ENCODE measurements at regions not wholly inside any gene's neighbourhood (a gene's known extent, or its start where the extent isn't known, plus 50 kb on each side); places are given as distances from the start of the nearest gene placed in this dataset.

DNA sequence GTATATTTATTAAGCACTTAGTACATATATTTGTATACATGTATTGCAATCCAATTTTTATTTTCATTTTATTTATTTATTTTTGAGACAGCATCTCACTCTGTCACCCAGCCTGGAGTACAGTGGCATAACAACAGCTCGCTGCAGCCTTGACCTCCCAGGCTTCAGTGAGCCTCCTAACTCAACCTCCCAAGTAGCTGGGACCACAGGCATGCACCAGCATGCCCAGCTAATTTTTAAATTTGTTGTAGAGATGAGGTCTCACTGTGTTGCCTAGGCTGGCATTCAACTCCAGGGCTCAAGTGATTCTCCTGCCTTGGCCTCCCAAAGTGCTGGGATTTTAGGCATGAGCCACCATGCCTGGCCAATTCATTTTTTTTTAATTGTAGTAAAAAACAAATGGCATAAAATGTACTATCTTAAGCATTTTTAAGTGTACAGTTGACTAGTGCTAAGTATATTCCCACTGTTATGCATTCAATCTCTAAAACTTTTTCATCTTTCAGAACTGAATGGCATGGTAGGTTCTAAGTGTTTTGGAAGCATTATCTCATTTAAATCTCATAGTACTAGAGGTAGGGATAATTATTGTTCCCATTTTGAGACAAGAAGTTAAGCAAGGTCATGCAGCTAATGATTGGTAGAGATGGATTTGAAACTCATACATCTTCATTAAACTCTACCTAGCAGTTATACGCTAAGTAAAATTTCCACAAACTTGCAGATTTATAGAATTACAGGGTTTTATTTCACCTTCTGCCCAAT is 264.0 kb upstream of the NFE2L3 start:
- peaks cover 11% of the 10 kb centered on the region for H3K27me3 Mint-ChIP-seq
- DNase-seq (no peak), ATAC-seq (no peak)
- H3K4me1 Mint-ChIP-seq (ENCODE audit: low read depth) = peaks cover 3% of the 10 kb centered on the region
- no peaks in the 10 kb centered on the region for H3K9me3 Mint-ChIP-seq
- POLR2A ChIA-PET = no interaction called here
- TF ChIP-seq CTCF (IDR thresholded peaks at IDR 0.05) = no peak
- no peak overlapping the region for H3K4me3 Mint-ChIP-seq
- CTCF ChIA-PET = interaction anchor here (1.1 kb wide), 1 partner anchor 9 kb away, joined by 3 read pairs; no protein-coding TSS in a partner anchor
- no peak overlapping the region for H3K27ac Mint-ChIP-seq
- H3K36me3 Mint-ChIP-seq (ENCODE audit: low read depth) = no peaks in the 10 kb centered on the region
- intact Hi-C loops (cut with micrococcal nuclease) = no loop called here

- DNase-seq (no peak), ATAC-seq (no peak)
- Mint-ChIP-seq H3K4me1 (ENCODE audit: low read depth) (peaks cover 17% of the 10 kb centered on the region), H3K27me3 (peaks cover 4% of the 10 kb centered on the region), H3K4me3 (no peak overlapping the region), H3K27ac (no peak overlapping the region), H3K9me3 (no peaks in the 10 kb centered on the region), H3K36me3 (ENCODE audit: low read depth) (no peaks in the 10 kb centered on the region)
- CTCF ChIA-PET = interaction anchor here (1.2 kb wide), 1 partner anchor 16 kb away, joined by 3 read pairs; no protein-coding TSS in a partner anchor
- no peak for TF ChIP-seq CTCF (IDR thresholded peaks at IDR 0.05)
- intact Hi-C loops (cut with micrococcal nuclease) = loop anchor here (5.0 to 10.0 kb wide), 3 partner anchors 295 to 478 kb away; no protein-coding TSS in a partner anchor
- POLR2A ChIA-PET = interaction anchor here (1.0 kb wide), 1 partner anchor 295 kb away, joined by 3 read pairs; no protein-coding TSS in a partner anchor
These were observed 262.2 kb upstream of the NFE2L3 start for GRCh38 chr7:25889765-25890164.

GRCh38 chr7:25891591-25891990 is 260.4 kb upstream of the NFE2L3 start:
- H3K27me3 Mint-ChIP-seq = peaks cover 11% of the 10 kb centered on the region
- POLR2A ChIA-PET = interaction anchor here (0.5 kb wide), 1 partner anchor 303 kb away, joined by 3 read pairs; no protein-coding TSS in a partner anchor
- intact Hi-C loops (cut with micrococcal nuclease) = loop anchor here (5.0 to 10.0 kb wide), 3 partner anchors 293 to 476 kb away; no protein-coding TSS in a partner anchor
- ATAC-seq (no peak), DNase-seq (no peak)
- CTCF ChIA-PET = interaction anchor here (1.7 to 8.2 kb wide), 6 partner anchors 11 to 774 kb away, joined by 6 to 144 read pairs (median 14); partner anchors contain the start of gene NFE2L3
- no peak for TF ChIP-seq CTCF (IDR thresholded peaks at IDR 0.05)
- H3K9me3 Mint-ChIP-seq = no peaks in the 10 kb centered on the region
- H3K36me3 Mint-ChIP-seq (ENCODE audit: low read depth) = no peaks in the 10 kb centered on the region
- peaks cover 27% of the 10 kb centered on the region for H3K4me1 Mint-ChIP-seq (ENCODE audit: low read depth)
- no peak overlapping the region for H3K27ac Mint-ChIP-seq
- H3K4me3 Mint-ChIP-seq = no peak overlapping the region

GRCh38 chr7:25893436-25893835 is 258.6 kb upstream of the NFE2L3 start:
- Mint-ChIP-seq H3K36me3 (ENCODE audit: low read depth) (no peaks in the 10 kb centered on the region), H3K9me3 (no peaks in the 10 kb centered on the region), H3K27ac (peak overlapping the region; percentile 79), H3K4me1 (ENCODE audit: low read depth) (peaks cover 27% of the 10 kb centered on the region), H3K4me3 (peak overlapping the region; percentile 71), H3K27me3 (peaks cover 11% of the 10 kb centered on the region)
- intact Hi-C loops (cut with micrococcal nuclease) = loop anchor here (1.0 to 10.0 kb wide), 4 partner anchors 168 to 474 kb away; no protein-coding TSS in a partner anchor
- no peak for ATAC-seq
- TF ChIP-seq CTCF (IDR thresholded peaks at IDR 0.05) = no peak
- ChIA-PET POLR2A (interaction anchor here (3.3 kb wide), 1 partner anchor 295 kb away, joined by 22 read pairs; no protein-coding TSS in a partner anchor), CTCF (interaction anchor here (0.6 to 8.2 kb wide), 56 partner anchors 8 to 1207 kb away, joined by 3 to 144 read pairs (median 5); partner anchors contain the start of gene NFE2L3)
- DNase-seq = no peak

Measured in activated CD8-positive, alpha-beta T cell treated with anti-CD3 and anti-CD28 coated beads for 36 hours (primary cell).